Stimulated activated naive CD8-positive, alpha-beta T cell treated with anti-CD3 and anti-CD28 coated beads, Interleukin-15, Interleukin-2, amounts not matched to agents 100 ng/mL and 50 ng/mL, for 24 hours (primary cell): ENCODE measurements at regions not wholly inside any gene's neighbourhood (a gene's known extent, or its start where the extent isn't known, plus 50 kb on each side); places are given as distances from the start of the nearest gene placed in this dataset.
"Not testable (repeated sequence)": the region's sequence is repeated elsewhere in the genome, so short reads cannot be mapped to it uniquely, and the experiment has no call there.

Experiments
- H3K27ac Mint-ChIP-seq: one replicate; pipeline ENCODE4 v1.8.0; 2021; ENCODE audit warnings: mild to moderate bottlenecking, mixed read lengths
- H3K27me3 Mint-ChIP-seq: one replicate; pipeline ENCODE4 v1.8.0; 2021; ENCODE audit warnings: mixed read lengths
- H3K36me3 Mint-ChIP-seq: one replicate; pipeline ENCODE4 v1.8.0; 2021; ENCODE audit warnings: low read depth, mixed read lengths
- H3K4me1 Mint-ChIP-seq: one replicate; pipeline ENCODE4 v1.8.0; 2021; ENCODE audit warnings: low read depth, mixed read lengths
- H3K4me3 Mint-ChIP-seq: one replicate; pipeline ENCODE4 v1.8.0; 2021; ENCODE audit warnings: mild to moderate bottlenecking, mixed read lengths
- H3K9me3 Mint-ChIP-seq: one replicate; pipeline ENCODE4 v1.8.0; 2021; ENCODE audit warnings: mixed read lengths

DNA sequence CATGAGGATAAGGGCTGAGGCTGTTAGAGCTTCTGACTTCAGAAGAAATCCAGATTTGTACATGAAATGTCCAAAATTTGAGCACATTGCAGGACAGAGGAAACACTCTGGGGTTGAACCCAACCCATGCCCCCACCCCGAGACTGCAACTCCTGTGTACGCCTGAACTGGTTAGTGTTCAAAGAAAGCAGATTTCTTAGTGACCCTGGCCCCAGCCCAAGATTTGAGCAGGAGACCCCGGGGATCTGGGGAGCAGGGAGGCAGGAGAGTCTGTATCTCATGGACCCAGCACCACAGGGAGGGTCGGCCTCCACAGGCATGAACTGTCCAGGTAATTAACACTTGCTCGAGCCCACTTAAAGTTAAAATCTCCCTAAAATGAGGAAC lies 69.3 kb upstream of the WNT7B start:
- H3K4me1 Mint-ChIP-seq = peaks cover 28% of the 10 kb centered on the region
- no peak overlapping the region for H3K4me3 Mint-ChIP-seq
- no peaks in the 10 kb centered on the region for H3K36me3 Mint-ChIP-seq
- H3K27ac Mint-ChIP-seq = no peak overlapping the region
- no peaks in the 10 kb centered on the region for H3K9me3 Mint-ChIP-seq
- H3K27me3 Mint-ChIP-seq = no peaks in the 10 kb centered on the region

GRCh38 chr22:46047226-46047625 lies 70.3 kb upstream of the WNT7B start:
- peaks cover 37% of the 10 kb centered on the region for H3K4me1 Mint-ChIP-seq
- no peaks in the 10 kb centered on the region for H3K36me3 Mint-ChIP-seq
- H3K9me3 Mint-ChIP-seq = no peaks in the 10 kb centered on the region
- H3K27ac Mint-ChIP-seq = no peak overlapping the region
- H3K4me3 Mint-ChIP-seq = no peak overlapping the region
- no peaks in the 10 kb centered on the region for H3K27me3 Mint-ChIP-seq

DNA sequence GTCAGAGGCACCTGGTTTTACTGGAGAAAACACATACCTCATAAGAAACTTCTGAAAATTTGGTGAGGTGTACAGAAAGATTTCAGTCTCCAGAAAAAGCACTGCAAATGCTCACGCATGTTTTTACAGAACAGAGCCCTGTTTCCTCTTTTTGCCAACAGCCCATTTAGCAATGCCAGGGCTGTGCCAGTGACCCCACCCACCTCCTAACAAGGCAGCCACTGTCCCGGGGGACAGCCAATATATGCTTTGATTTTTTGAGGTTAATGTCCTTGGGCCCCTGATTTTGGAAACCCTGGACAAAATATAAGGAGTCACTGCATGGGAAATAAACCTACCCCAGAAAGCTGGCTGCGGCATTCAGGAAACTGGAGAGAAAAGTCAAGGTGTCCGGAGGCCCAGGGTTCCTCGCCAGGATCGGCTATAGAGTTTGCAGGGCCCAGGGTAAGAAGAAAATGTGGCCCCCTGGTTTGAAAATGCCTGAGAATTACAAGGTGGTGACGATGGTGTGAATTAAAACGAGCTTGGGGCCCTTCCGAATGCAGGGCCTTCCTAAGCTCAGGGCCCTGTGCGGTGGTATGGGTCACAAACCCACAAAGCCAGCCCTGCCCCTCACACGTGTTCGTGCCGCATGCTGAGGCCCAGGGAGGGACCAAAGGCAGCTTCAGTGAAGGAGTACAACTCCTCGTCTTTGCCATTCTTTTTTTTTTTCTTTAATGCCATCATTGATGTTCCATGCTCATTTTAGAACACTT lies 71.1 kb upstream of the WNT7B start:
- Mint-ChIP-seq H3K27me3 (no peaks in the 10 kb centered on the region), H3K9me3 (no peaks in the 10 kb centered on the region), H3K4me1 (peaks cover 45% of the 10 kb centered on the region), H3K4me3 (no peak overlapping the region), H3K36me3 (no peaks in the 10 kb centered on the region), H3K27ac (no peak overlapping the region)

GRCh38 chr22:46048661-46049060 lies 71.7 kb upstream of the WNT7B start:
- H3K9me3 Mint-ChIP-seq, H3K27me3 Mint-ChIP-seq, H3K36me3 Mint-ChIP-seq, H3K27ac Mint-ChIP-seq, H3K4me3 Mint-ChIP-seq: not testable (repeated sequence)
- H3K4me1 Mint-ChIP-seq = peaks cover 47% of the 10 kb centered on the region

GRCh38 chr22:46049726-46050450 lies 72.9 kb upstream of the WNT7B start:
- H3K36me3 Mint-ChIP-seq = no peaks in the 10 kb centered on the region
- H3K4me3 Mint-ChIP-seq = no peak overlapping the region
- H3K27me3 Mint-ChIP-seq = no peaks in the 10 kb centered on the region
- H3K27ac Mint-ChIP-seq = no peak overlapping the region
- peaks cover 43% of the 10 kb centered on the region for H3K4me1 Mint-ChIP-seq
- H3K9me3 Mint-ChIP-seq = no peaks in the 10 kb centered on the region

- H3K4me1 Mint-ChIP-seq = peaks cover 47% of the 10 kb centered on the region
- no peaks in the 10 kb centered on the region for H3K36me3 Mint-ChIP-seq
- no peak overlapping the region for H3K4me3 Mint-ChIP-seq
- H3K9me3 Mint-ChIP-seq = no peaks in the 10 kb centered on the region
- no peaks in the 10 kb centered on the region for H3K27me3 Mint-ChIP-seq
- no peak overlapping the region for H3K27ac Mint-ChIP-seq
These were observed 73.5 kb upstream of the WNT7B start for GRCh38 chr22:46050451-46050845.

DNA sequence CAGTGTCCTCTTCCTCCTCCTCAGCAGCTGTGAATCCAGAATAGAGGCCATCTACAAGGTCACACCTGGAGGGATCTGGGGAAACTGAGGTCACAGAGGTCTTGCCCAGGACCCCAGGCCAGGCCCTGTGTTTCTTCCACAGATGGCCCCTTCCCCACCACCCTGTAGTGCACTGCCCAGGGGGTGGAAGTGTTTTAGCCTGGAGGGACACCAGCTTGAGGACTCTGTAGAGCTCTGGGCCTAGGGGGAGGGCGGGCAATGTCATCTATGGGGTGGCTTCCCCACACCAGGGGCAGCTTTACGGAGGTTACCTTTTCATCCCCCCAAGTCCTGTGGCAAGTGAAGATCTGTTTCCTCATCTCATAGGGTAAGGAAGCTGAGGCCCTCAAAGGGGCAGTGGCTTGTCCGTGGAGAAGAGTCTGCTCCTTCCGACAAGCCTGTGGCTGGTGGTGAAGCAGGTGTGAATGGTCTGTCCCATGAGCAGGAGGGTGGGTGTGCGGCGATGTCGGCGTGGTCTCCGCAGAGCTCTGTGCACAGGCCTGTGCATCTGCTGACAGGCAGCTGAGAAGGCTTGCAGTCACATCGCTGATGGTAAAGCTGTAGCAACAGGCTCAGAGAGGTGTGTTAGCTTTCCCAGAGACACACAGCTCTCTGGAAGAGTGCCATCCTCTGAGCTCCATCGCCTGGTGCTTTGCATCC lies 74.1 kb upstream of the WNT7B start:
- H3K4me1 Mint-ChIP-seq = peaks cover 52% of the 10 kb centered on the region
- H3K27ac Mint-ChIP-seq = peak overlapping the region; percentile 57
- no peaks in the 10 kb centered on the region for H3K36me3 Mint-ChIP-seq
- no peaks in the 10 kb centered on the region for H3K9me3 Mint-ChIP-seq
- H3K4me3 Mint-ChIP-seq = peak overlapping the region; percentile 10
- H3K27me3 Mint-ChIP-seq = no peaks in the 10 kb centered on the region

DNA sequence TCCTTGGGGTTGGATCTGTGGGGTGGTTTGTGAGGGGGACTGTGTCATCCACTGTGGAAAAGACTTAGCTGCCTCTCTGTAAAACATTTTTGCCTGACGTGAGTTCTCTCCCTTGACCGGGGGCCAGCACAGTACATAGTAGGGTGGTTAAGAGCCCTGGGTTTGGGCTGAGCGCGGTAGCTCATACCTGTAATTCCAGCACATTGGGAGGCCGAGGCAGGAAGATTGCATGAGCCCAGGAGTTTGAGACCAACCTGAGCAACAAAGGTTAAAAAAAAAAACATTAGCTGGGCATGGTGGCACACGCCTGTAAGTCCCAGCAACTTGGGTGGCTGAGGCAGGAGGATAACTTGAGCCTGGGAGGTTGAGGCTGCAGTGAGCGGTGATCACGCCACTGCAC lies 74.7 kb upstream of the WNT7B start:
- Mint-ChIP-seq H3K4me3 (peak overlapping the region; percentile 10), H3K4me1 (peaks cover 56% of the 10 kb centered on the region), H3K27ac (peak overlapping the region; percentile 57)

GRCh38 chr22:46052331-46052771 lies 75.4 kb upstream of the WNT7B start:
- Mint-ChIP-seq H3K27ac (peak overlapping the region; percentile 97), H3K4me1 (peaks cover 61% of the 10 kb centered on the region)

More for the DNA sequence above, 74.7 kb upstream of the WNT7B start:
- Mint-ChIP-seq H3K27me3 (no peaks in the 10 kb centered on the region), H3K36me3 (no peaks in the 10 kb centered on the region), H3K9me3 (no peaks in the 10 kb centered on the region)

DNA sequence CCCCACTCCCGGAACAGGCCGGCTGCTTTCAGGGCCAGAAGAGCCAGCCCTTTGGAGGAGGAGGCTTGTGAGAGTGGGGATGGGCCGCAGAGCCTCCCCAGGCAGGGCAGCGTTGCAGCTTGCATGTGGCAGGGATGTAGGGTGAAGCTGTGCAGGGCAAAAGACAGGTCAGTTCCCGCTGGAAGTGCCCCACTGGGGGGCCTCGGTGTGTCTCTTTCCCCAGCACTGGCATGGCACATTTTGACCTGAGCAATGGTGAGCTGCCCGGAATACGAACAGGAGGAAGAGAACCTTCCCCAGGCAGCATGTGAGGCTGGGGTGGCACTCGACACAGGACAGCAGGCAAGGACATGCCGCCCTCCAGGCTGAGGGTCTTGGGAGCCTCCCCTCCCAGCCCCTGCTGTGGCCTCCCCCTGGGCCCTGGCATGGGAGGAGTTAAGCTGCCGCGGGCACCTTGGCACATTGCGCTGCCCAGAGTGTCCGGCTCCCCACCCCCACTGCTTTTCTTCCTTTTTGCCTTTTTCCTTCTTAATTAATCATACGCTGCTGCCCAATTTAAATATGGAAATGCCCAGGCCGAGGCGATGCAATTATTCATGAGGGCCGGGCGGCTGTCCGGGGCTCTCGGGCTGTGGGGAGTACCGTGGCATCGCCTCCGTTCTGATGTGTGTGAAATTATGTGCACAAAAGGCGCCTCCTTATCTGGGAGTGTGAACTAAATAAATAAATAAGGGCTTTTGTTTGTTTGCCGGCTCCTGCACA lies 76.0 kb upstream of the WNT7B start:
- Mint-ChIP-seq H3K27me3 (no peaks in the 10 kb centered on the region), H3K4me1 (peaks cover 66% of the 10 kb centered on the region), H3K4me3 (peak overlapping the region; percentile 89), H3K27ac (peak overlapping the region; percentile 97), H3K36me3 (no peaks in the 10 kb centered on the region), H3K9me3 (no peaks in the 10 kb centered on the region)

More at GRCh38 chr22:46052331-46052771, 75.4 kb upstream of the WNT7B start:
- H3K27me3 Mint-ChIP-seq = no peaks in the 10 kb centered on the region
- no peaks in the 10 kb centered on the region for H3K36me3 Mint-ChIP-seq
- H3K4me3 Mint-ChIP-seq = peak overlapping the region; percentile 89
- no peaks in the 10 kb centered on the region for H3K9me3 Mint-ChIP-seq

DNA sequence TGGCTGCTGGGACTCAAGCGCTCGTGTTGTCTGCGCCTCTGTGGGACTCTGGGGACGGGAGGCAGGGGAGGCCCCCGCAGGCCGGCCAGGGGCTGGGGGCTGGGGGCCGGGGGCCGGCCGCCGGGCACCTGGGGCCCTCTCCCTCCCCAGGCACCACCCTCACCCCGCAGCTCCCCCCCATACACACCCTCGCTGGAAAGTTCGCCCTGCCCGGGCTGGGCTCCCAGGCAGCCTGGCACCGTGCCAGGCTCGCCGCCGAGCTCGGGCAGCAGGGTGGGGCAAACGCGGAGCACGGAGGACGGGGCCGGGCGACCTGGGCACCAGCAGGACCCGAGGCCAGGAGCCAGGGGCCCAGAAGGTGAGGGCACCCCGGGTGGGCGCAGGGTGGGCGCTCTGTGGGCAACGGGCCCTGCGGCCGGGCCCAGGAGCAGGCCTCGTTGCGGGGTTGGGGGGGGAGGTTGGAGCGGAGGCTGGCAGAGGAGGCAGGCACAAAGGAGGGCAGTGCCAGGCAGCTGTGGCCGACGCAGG lies 76.7 kb upstream of the WNT7B start:
- H3K4me3 Mint-ChIP-seq = peak overlapping the region; percentile 89
- H3K36me3 Mint-ChIP-seq = no peaks in the 10 kb centered on the region
- no peaks in the 10 kb centered on the region for H3K27me3 Mint-ChIP-seq
- no peaks in the 10 kb centered on the region for H3K9me3 Mint-ChIP-seq
- peak overlapping the region; percentile 97 for H3K27ac Mint-ChIP-seq
- peaks cover 72% of the 10 kb centered on the region for H3K4me1 Mint-ChIP-seq

DNA sequence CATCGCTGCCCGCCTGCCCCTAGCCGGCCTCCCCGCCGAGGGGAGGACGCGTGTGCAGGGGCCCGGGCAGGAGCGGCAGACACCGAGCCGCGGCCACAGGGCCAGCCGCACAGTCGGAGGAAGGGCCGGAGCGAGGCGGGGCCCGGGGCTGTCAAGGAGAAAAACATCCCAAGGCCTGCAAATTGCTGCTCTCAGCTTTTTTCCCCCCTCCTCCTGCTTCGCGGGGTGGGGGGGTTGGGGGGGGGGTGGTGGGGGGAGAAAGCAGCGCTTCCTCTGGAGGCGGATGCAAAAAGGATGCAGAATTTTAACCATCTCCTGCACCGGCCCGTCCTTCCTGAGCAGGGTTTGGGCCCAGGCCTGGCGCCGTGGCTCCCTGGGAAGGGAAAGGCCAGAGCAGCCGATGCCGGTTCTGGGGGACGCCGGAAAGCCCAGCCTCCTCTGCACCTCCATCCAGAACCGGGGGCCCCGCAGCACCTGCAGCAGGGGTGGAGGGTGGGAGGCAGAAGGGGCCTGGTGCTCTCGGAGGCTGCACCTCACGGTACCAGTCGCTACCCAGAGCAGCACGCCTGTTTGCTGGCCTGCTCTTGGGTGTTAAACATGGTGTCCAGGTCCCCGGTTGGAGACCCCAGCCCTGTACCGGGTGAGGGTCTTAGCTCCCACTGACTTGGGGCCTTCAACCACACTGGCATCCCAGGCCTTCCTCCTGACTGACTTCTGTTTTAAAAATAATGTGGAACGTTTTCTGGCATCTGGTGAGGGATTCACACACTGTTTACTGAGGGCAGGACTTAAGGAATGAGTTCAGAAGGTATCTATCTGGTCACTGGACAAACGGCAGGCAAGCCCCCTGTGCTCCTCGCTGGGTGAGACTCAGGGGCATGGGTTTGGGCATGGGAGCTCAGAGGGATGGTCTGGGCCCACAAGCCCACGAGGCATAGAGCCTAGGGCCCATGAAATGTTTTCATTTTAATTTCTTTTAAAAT lies 77.4 kb upstream of the WNT7B start:
- H3K36me3 Mint-ChIP-seq = no peaks in the 10 kb centered on the region
- peak overlapping the region; percentile 89 for H3K4me3 Mint-ChIP-seq
- peak overlapping the region; percentile 96 for H3K27ac Mint-ChIP-seq
- H3K9me3 Mint-ChIP-seq = no peaks in the 10 kb centered on the region
- no peaks in the 10 kb centered on the region for H3K27me3 Mint-ChIP-seq
- peaks cover 77% of the 10 kb centered on the region for H3K4me1 Mint-ChIP-seq

DNA sequence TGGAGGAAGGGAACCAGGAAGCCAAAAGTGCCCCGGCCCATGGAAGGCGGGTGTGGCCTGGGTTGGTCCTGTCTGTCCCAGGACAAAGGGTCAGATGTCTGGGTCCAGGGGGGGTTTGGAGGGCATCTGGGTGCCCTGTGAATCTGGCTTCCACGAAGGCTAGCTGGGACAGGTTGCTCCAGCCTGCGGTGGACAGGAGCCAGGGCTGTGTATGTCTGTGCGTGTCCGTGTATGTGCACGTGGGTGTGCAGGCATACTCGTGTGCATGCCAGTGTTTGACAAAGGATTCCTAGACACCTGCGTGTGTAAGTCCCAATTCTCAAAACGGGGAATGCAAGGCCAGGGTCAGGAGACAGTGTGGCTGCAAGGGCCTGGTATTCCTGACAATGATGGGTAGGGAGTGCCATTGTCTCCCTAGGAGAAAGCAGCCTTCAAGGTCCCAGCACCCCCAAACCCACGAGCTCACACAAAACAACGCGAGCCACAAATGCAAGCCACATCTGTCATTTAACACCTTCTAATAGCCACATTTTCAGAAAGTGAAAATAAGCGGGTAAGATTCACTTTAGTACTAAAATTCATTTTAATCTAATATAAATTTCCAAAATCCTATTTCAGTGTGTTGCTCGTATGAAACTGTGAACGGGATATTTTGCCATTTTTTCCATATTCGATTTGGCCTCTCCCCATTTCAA lies 78.4 kb upstream of the WNT7B start:
- Mint-ChIP-seq H3K4me3 (peak overlapping the region; percentile 85), H3K9me3 (no peaks in the 10 kb centered on the region), H3K27me3 (no peaks in the 10 kb centered on the region), H3K27ac (peak overlapping the region; percentile 96), H3K4me1 (peaks cover 74% of the 10 kb centered on the region), H3K36me3 (no peaks in the 10 kb centered on the region)
